ENCODE measurements at regions not wholly inside any gene's neighbourhood (a gene's known extent, or its start where the extent isn't known, plus 50 kb on each side); places are given as distances from the start of the nearest gene placed in this dataset.

DNA sequence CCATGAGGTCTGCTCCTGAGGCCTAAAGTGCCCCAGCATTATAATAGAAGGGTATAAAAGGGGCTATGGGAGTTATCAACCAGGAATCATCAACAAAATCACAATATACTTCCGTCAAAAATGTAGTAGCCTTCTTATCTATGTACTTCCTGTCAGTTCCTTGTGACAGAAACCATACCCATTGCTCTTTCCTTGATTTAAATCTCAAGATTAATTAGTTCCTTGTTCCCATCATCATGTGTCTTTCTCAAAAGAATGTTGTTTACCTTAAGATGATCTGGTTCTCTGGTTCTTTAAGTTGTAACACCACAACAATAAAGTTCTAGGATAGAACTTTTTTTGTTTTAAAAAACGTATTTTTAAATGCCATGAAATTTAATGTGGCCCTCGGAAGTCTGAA, 833.3 kb downstream of the LTN1 start:
- TF ChIP-seq ELF4 (IDR thresholded peaks at IDR 0.05), result no peak
- TF ChIP-seq LEF1 (IDR thresholded peaks at IDR 0.05; ENCODE audit: borderline replicate concordance), result no peak
- TF ChIP-seq SP1 (IDR thresholded peaks at IDR 0.05), result no peak
- no peak for TF ChIP-seq ZNF384 (IDR thresholded peaks at IDR 0.05)
- TF ChIP-seq ARNT (IDR thresholded peaks at IDR 0.05), result no peak
- no peak for TF ChIP-seq L3MBTL2 (conservative IDR thresholded peaks at IDR 0.05)

All from HEK293T (cell line).